Left ventricle myocardium inferior (tissue), 1 donor: ENCODE measurements at regions not wholly inside any gene's neighbourhood (a gene's known extent, or its start where the extent isn't known, plus 50 kb on each side); places are given as distances from the start of the nearest gene placed in this dataset.

Source experiments
- DNase-seq: peaks from one replicate; pipeline ENCODE4 v3.0.0-alpha.2; 2020
- H3K27ac ChIP-seq: fragments of 200-600 bp; replicated peaks from 2 replicates; pipeline ENCODE4 v1.8.0; 2021
- H3K27me3 ChIP-seq: fragments of 200-600 bp; 2 replicates; pipeline ENCODE4 v1.8.0; 2021; ENCODE audit warnings: low read depth
- H3K36me3 ChIP-seq: fragments of 200-600 bp; 2 replicates; pipeline ENCODE4 v1.8.0; 2021
- H3K4me1 ChIP-seq: fragments of 200-600 bp; 2 replicates; pipeline ENCODE4 v1.8.0; 2021
- H3K4me3 ChIP-seq: fragments of 200-600 bp; 2 replicates; pipeline ENCODE4 v1.8.0; 2021; ENCODE audit warnings: mild to moderate bottlenecking, moderate library complexity
- H3K9me3 ChIP-seq: fragments of 200-600 bp; replicated peaks from 2 replicates; pipeline ENCODE4 v1.8.0; 2021
- intact Hi-C: fragments of 100-400 bp; cut with micrococcal nuclease; formaldehyde crosslinking; loops from one replicate; pipeline ENCODE4 v1.11.0; 2022
- TF ChIP-seq, protein P1 (sequence below): fragments of 200-600 bp; IDR thresholded peaks from 2 replicates; pipeline ENCODE4 v1.8.0; 2021; ENCODE audit warnings: antibody characterized with exemption, mild to moderate bottlenecking, borderline replicate concordance
- donor health status: DM: no; HTN: yes; CAD: no; lungs with severe emphysema.

DNA sequence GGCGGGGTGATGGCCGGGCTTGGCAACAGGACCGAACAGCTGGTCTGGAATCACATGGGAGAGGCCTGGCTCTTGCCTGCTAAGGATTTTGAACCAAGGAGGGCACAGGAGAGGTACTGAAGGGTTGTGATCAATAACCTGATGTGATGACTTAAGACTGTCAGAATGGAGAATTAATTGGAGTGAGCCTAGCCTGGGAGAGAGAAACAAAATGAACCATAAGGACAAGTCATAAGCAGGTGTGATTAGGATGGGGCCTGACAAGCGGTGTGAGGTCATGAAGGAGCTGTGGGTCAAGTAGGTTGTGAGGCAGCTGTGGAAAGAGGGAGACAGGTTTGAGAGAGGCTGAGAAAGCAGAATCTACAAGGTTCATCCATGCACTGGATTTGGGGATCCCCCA lies 104.6 kb downstream of the MED10 start:
- no peaks in the 10 kb centered on the region for H3K27me3 ChIP-seq
- no peak overlapping the region for H3K4me3 ChIP-seq
- no peaks in the 10 kb centered on the region for H3K36me3 ChIP-seq
- intact Hi-C loops: no loop called here
- no peaks in the 10 kb centered on the region for H3K4me1 ChIP-seq
- H3K27ac ChIP-seq: no peak overlapping the region
- no peaks in the 10 kb centered on the region for H3K9me3 ChIP-seq
- DNase-seq: no peak
- TF ChIP-seq, protein P1, sequence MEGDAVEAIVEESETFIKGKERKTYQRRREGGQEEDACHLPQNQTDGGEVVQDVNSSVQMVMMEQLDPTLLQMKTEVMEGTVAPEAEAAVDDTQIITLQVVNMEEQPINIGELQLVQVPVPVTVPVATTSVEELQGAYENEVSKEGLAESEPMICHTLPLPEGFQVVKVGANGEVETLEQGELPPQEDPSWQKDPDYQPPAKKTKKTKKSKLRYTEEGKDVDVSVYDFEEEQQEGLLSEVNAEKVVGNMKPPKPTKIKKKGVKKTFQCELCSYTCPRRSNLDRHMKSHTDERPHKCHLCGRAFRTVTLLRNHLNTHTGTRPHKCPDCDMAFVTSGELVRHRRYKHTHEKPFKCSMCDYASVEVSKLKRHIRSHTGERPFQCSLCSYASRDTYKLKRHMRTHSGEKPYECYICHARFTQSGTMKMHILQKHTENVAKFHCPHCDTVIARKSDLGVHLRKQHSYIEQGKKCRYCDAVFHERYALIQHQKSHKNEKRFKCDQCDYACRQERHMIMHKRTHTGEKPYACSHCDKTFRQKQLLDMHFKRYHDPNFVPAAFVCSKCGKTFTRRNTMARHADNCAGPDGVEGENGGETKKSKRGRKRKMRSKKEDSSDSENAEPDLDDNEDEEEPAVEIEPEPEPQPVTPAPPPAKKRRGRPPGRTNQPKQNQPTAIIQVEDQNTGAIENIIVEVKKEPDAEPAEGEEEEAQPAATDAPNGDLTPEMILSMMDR: no peak

DNA sequence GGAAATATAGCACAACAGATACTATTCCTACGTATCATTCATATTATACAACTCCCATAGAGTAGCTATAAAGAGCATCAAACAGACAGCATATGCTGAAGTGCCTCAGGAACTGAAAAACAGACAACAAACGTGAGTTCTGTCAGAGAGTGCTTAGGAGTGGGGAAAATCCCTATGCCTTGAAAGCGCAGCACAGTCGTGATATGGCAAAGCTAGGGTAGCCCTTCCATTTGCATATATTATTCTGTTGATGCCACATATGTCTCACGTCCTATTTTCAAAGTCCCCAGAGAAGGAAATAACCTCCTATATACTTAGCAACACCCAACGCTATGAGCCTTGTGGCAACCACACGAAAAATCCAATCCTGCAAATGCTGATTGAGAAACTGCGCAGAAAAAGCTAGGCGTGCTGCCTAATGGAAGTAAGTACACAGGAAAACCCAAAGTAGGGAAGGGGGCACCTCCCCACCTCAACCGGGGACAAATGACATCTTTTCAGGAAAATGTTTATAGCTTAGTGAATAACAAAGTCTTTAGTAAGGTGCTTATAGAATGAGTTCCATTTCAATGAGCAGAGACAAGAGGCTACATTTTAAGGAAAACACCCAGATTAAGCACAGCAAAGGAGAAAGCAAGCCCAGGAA lies 105.1 kb downstream of the MED10 start:
- intact Hi-C loops: no loop called here
- Histone ChIP-seq H3K27me3 (no peaks in the 10 kb centered on the region), H3K27ac (no peak overlapping the region), H3K4me3 (no peak overlapping the region), H3K9me3 (no peaks in the 10 kb centered on the region), H3K36me3 (no peaks in the 10 kb centered on the region), H3K4me1 (no peaks in the 10 kb centered on the region)
- TF ChIP-seq, protein P1: no peak
- no peak for DNase-seq

DNA sequence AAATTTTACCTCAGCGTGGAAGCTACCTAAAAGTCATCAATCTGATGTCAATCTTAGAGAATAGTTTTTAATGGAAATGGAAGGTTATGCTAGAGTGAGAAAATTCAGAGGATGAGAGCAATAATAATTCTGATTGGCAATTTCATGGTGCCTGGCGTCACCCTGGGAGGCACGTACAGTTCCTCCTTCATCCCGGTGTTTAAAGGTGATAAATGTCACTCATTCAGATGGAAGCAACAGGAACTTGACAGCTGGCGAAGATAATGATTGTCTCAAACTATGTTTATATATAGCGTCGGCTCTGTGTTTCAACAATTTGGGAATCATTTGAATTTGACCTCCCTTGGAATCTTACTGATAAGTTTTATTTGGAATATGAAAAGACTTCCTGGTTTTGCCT lies 108.4 kb downstream of the MED10 start:
- no peaks in the 10 kb centered on the region for H3K36me3 ChIP-seq
- no peaks in the 10 kb centered on the region for H3K4me1 ChIP-seq
- intact Hi-C loops: no loop called here
- H3K4me3 ChIP-seq: no peak overlapping the region
- TF ChIP-seq, protein P1: no peak
- H3K9me3 ChIP-seq: no peaks in the 10 kb centered on the region
- H3K27me3 ChIP-seq: no peaks in the 10 kb centered on the region
- no peak overlapping the region for H3K27ac ChIP-seq
- no peak for DNase-seq

DNA sequence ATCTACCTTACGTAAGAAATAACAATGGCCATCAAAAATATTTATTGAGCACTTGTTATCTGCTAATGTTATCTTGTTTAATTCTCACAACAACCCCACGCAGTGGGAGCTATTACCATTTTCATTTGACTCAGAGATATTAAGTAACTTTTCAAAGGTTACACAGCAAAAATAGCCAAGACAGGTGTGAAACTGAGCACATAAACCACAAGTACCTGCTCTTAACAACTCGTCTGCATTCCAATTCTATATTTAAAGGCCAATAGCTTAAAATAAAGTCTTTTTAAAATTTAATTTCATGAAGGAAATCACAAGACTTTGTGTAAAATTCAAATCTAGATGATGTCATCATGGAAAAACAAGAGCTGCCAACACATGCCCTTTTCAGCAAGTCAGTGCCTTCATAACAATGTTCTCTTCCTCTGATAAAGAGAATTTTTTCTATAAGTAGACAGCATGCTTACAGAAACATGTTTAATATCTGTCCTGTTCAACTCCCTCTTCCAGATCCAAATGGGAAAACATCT lies 111.6 kb downstream of the MED10 start:
- no peaks in the 10 kb centered on the region for H3K9me3 ChIP-seq
- DNase-seq: no peak
- TF ChIP-seq, protein P1: no peak
- H3K36me3 ChIP-seq: no peaks in the 10 kb centered on the region
- no peaks in the 10 kb centered on the region for H3K4me1 ChIP-seq
- intact Hi-C loops: no loop called here
- no peak overlapping the region for H3K4me3 ChIP-seq
- no peaks in the 10 kb centered on the region for H3K27me3 ChIP-seq
- no peak overlapping the region for H3K27ac ChIP-seq

DNA sequence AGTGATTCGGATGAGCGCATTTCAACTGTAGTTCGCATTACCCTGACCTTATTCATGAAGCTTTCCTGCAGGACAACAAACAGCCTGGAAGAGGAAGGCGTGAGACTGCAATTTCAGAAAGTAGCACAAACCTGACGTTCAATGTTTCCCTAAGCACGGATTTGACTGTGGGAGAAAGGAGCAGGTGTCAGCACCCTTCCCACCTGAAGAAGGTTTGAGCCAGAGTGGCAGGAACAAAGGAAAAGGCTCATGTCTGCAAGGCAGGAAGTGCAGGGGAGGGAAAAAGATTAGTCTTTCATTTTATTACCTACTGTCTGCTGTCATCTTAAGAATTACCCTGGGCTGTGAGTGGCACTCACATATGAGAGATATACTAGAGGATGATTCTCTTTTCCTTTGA lies 114.0 kb downstream of the MED10 start:
- Histone ChIP-seq H3K27ac (no peak overlapping the region), H3K9me3 (no peaks in the 10 kb centered on the region), H3K4me1 (no peaks in the 10 kb centered on the region), H3K36me3 (no peaks in the 10 kb centered on the region), H3K4me3 (no peak overlapping the region), H3K27me3 (no peaks in the 10 kb centered on the region)
- TF ChIP-seq, protein P1: no peak
- intact Hi-C loops: no loop called here
- no peak for DNase-seq
